A549 (cell line): ENCODE measurements at regions not wholly inside any gene's neighbourhood (a gene's known extent, or its start where the extent isn't known, plus 50 kb on each side); places are given as distances from the start of the nearest gene placed in this dataset.

Experiments
- ATAC-seq, 2 experiments: fragments of 200-7000 bp in 1 of 2; fragments of >200 bp in 1 of 2; cut with Nextera tagmentation in 1 of 2; cut with Tn5 transposase in 1 of 2; 3 replicates each; pipeline versions ENCODE4 v1.8.0 to v1.9.1; 2018 to 2020; ENCODE audit warnings: mild to moderate bottlenecking in 1 of 2, moderate library complexity in 1 of 2
- CTCF ChIA-PET: fragments of 300-600 bp; sonication (Branson Sonifier 250); formaldehyde crosslinking; extraction: SDS; loops from one replicate; lab custom pipeline; 2021; ENCODE audit warnings: antibody characterized with exemption, inconsistent platforms; lab: Yijun Ruan, JAX
- POLR2A ChIA-PET: fragments of 350-600 bp; formaldehyde crosslinking; extraction: SDS; loops from one replicate; lab custom pipeline; 2021; ENCODE audit warnings: antibody characterized with exemption, inconsistent platforms; lab: Yijun Ruan, JAX
- DNase-seq, 2 experiments: peaks; one replicate each; pipeline versions ENCODE4 v3.0.0 to v3.0.0-alpha.2; 2011 to 2016; ENCODE audit warnings: low read depth in 1 of 2, low spot score in 1 of 2
- FAIRE-seq: peaks from 2 replicates; lab custom pipeline; 2011; peaks lifted over from hg19 to GRCh38; lab: Jason Lieb, UNC
- H3K27ac ChIP-seq, 2 experiments: fragments of >200 bp; sonication (Bioruptor Twin); formaldehyde crosslinking; 3 replicates each; pipeline ENCODE4 v1.5.1; 2016 to 2017
- H3K4me1 ChIP-seq: fragments of >200 bp; sonication (Bioruptor Twin); formaldehyde crosslinking; 3 replicates; pipeline ENCODE4 v1.6.1; 2016
- H3K4me2 ChIP-seq: fragments of >200 bp; sonication (Bioruptor Twin); formaldehyde crosslinking; 3 replicates; pipeline ENCODE4 v1.6.1; 2016
- H3K4me3 ChIP-seq: fragments of >200 bp; sonication (Bioruptor Twin); formaldehyde crosslinking; 3 replicates; pipeline ENCODE4 v1.5.1; 2016
- H3K9me3 ChIP-seq: fragments of >200 bp; sonication (Bioruptor Twin); formaldehyde crosslinking; 3 replicates; pipeline ENCODE4 v1.6.1; 2016
- ATOH8 ChIP-seq: fragments of 250-450 bp; sonication (Bioruptor Pico); IDR thresholded peaks from 2 replicates; pipeline ENCODE4 v1.5.0; 2020; ENCODE audit warnings: low read depth, mild to moderate bottlenecking, moderate library complexity
- HEYL ChIP-seq: fragments of 250-450 bp; sonication (Bioruptor Pico); IDR thresholded peaks from 2 replicates; pipeline ENCODE4 v1.8.0; 2021; ENCODE audit warnings: mild to moderate bottlenecking, moderate library complexity
- HOXA7 ChIP-seq: fragments of 250-450 bp; sonication (Bioruptor Pico); IDR thresholded peaks from 2 replicates; pipeline ENCODE4 v1.5.0; 2020; ENCODE audit warnings: mild to moderate bottlenecking, moderate library complexity
- HOXB13 ChIP-seq: fragments of 250-450 bp; sonication (Bioruptor Pico); IDR thresholded peaks from 2 replicates; pipeline ENCODE4 v1.5.0; 2020; ENCODE audit warnings: low read depth, mild to moderate bottlenecking, moderate library complexity
- MAZ ChIP-seq: fragments of 150-350 bp; IDR thresholded peaks from 2 replicates; pipeline ENCODE4 v1.6.1; 2014; ENCODE audit warnings: antibody characterized with exemption, low read depth, low read length, borderline replicate concordance
- POLR2A ChIP-seq: IDR thresholded peaks from 2 replicates; pipeline ENCODE4 v1.6.1; 2012; ENCODE audit warnings: mild to moderate bottlenecking, low read length
- POLR2AphosphoS2 ChIP-seq: conservative IDR thresholded peaks from 2 replicates; pipeline ENCODE4 v1.6.1; 2012; ENCODE audit warnings: low read length, improper control_type of control experiment, inconsistent platforms
- REST ChIP-seq: fragments of 200-600 bp; sonication (generic); IDR thresholded peaks from 2 replicates; pipeline ENCODE4 v1.6.1; 2016; ENCODE audit warnings: antibody characterized with exemption, mild to moderate bottlenecking, moderate library complexity
- RFX5 ChIP-seq: fragments of 450-650 bp; IDR thresholded peaks from 2 replicates; pipeline ENCODE4 v1.7.1; 2014; ENCODE audit warnings: antibody characterized with exemption, mild to moderate bottlenecking, moderate library complexity
- RNF2 ChIP-seq: fragments of 200-600 bp; sonication (generic); IDR thresholded peaks from 2 replicates; pipeline ENCODE4 v1.6.1; 2016; ENCODE audit warnings: low read depth, mild to moderate bottlenecking, antibody characterized with exemption, moderate library complexity, borderline replicate concordance
- SREBF2 ChIP-seq: fragments of 450-650 bp; IDR thresholded peaks from 2 replicates; pipeline ENCODE4 v1.6.1; 2014; ENCODE audit warnings: mild to moderate bottlenecking, moderate library complexity
- ZNF302 ChIP-seq: fragments of 250-450 bp; sonication (Bioruptor Pico); IDR thresholded peaks from 2 replicates; pipeline ENCODE4 v1.9.0; 2021; ENCODE audit warnings: inconsistent platforms, mild to moderate bottlenecking, moderate library complexity
- WGBS: methylation state at CpG from one replicate; pipeline ENCODE4 v1.1.6; 2017; ENCODE audit errors: missing lambda C conversion rate; 5-methylcytosine and 5-hydroxymethylcytosine counted together
- TF ChIP-seq, protein P1 (sequence below): IDR thresholded peaks from 2 replicates; pipeline ENCODE4 v1.6.1; 2012
- TF ChIP-seq, protein P2 (sequence below): fragments of 150-350 bp; IDR thresholded peaks from 2 replicates; pipeline ENCODE4 v1.6.1; 2014; ENCODE audit warnings: low read depth, mild to moderate bottlenecking, low read length
- TF ChIP-seq, protein P3 (sequence below): fragments of >200 bp; sonication (Bioruptor Twin); formaldehyde crosslinking; IDR thresholded peaks from 2 replicates; pipeline ENCODE4 v1.6.1; 2016
- TF ChIP-seq, protein P4 (sequence below): fragments of >200 bp; sonication (Bioruptor Twin); formaldehyde crosslinking; IDR thresholded peaks from 3 replicates; pipeline ENCODE4 v1.5.1; 2016

DNA sequence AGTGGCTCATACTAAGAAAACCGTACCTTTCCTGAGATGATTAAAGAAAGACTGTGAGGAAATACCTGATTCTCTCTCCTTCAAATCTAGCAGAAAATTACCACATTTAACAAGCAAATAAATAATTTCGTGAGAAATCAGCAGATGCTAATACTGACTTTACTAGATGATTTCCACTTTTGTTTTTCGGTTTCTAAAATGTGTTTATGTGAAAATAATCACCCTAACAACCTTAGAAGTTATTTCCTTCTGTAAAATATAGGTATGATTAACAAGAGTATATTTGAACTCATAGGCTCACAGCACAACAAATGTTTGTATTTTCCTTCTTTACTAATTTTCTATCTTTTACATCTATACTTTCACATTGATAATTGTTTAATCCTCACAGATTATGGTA, 594.1 kb upstream of the FAM98A start:
- CTCF ChIA-PET, result no interaction called here
- TF ChIP-seq ZNF302 (CRISPR knock-in tag), result no peak
- TF ChIP-seq, all 56 proteins: peak for 0
- POLR2A ChIA-PET, result no interaction called here
- FAIRE-seq, result peak; percentile 36
- no peak for ATAC-seq
- Histone ChIP-seq H3K27ac (no peak overlapping the region), H3K9me3 (no peaks in the 10 kb centered on the region), H3K4me2 (no peak overlapping the region), H3K4me3 (no peak overlapping the region), H3K4me1 (no peaks in the 10 kb centered on the region)
- DNase-seq, result no peak
- WGBS, result 2% methylated on average over 3 of the region's 3 CpGs

DNA sequence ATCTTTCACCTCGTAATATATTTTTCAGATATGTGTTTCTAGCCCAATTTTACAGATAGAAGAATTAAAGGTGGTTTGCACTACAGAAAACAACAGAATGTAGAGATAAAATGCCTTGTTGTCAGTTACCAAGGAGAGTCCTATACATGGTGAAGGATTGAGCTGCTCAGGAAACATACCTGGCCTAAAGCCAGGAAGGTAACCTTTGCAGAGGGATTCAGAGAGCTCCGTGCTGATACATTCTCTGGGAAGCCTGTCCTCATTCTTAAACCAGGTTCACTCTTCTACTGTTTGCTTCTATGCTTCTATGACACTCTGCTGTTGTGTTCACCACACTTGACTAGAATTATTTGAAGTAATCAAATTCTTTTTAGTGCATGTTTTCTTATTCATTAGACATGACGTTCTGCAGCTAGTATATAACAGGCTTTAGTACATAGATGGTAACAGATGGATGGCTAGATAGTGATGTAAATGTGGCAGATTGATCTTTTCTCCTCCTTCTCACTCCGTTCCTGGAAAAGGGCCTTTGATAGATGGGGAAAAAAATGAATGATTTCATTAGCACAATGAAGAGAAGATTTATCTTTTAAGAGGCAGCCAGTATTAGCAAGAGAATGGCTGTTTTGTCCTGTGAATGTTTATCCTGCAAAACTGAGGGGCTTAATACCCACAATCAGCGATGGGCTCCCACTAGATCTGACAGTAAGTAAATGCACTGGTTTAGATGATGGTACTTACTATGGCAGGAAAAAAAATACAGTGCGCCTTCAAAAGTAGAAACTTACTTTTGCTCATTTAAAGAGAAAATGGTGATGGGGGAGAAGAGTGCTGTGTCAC, 589.6 kb upstream of the FAM98A start:
- ChIA-PET CTCF (no interaction called here), POLR2A (no interaction called here)
- ATAC-seq, result no peak
- TF ChIP-seq RNF2, result no peak
- TF ChIP-seq HOXB13, result no peak
- TF ChIP-seq, protein P1, sequence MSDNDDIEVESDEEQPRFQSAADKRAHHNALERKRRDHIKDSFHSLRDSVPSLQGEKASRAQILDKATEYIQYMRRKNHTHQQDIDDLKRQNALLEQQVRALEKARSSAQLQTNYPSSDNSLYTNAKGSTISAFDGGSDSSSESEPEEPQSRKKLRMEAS, result no peak
- TF ChIP-seq REST, result no peak
- TF ChIP-seq POLR2A, result no peak
- no peak for TF ChIP-seq RFX5
- TF ChIP-seq SREBF2, result no peak
- TF ChIP-seq, protein P2, sequence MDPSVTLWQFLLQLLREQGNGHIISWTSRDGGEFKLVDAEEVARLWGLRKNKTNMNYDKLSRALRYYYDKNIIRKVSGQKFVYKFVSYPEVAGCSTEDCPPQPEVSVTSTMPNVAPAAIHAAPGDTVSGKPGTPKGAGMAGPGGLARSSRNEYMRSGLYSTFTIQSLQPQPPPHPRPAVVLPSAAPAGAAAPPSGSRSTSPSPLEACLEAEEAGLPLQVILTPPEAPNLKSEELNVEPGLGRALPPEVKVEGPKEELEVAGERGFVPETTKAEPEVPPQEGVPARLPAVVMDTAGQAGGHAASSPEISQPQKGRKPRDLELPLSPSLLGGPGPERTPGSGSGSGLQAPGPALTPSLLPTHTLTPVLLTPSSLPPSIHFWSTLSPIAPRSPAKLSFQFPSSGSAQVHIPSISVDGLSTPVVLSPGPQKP, result no peak
- no peak for TF ChIP-seq MAZ
- TF ChIP-seq, protein P3, sequence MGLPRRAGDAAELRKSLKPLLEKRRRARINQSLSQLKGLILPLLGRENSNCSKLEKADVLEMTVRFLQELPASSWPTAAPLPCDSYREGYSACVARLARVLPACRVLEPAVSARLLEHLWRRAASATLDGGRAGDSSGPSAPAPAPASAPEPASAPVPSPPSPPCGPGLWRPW, result no peak
- no peak for TF ChIP-seq HOXA7 (CRISPR knock-in tag)
- TF ChIP-seq POLR2AphosphoS2, result no peak
- TF ChIP-seq, protein P4, sequence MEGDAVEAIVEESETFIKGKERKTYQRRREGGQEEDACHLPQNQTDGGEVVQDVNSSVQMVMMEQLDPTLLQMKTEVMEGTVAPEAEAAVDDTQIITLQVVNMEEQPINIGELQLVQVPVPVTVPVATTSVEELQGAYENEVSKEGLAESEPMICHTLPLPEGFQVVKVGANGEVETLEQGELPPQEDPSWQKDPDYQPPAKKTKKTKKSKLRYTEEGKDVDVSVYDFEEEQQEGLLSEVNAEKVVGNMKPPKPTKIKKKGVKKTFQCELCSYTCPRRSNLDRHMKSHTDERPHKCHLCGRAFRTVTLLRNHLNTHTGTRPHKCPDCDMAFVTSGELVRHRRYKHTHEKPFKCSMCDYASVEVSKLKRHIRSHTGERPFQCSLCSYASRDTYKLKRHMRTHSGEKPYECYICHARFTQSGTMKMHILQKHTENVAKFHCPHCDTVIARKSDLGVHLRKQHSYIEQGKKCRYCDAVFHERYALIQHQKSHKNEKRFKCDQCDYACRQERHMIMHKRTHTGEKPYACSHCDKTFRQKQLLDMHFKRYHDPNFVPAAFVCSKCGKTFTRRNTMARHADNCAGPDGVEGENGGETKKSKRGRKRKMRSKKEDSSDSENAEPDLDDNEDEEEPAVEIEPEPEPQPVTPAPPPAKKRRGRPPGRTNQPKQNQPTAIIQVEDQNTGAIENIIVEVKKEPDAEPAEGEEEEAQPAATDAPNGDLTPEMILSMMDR, result no peak
- no peak for TF ChIP-seq ATOH8 (CRISPR knock-in tag)
- no peak for TF ChIP-seq HEYL (CRISPR knock-in tag)
- DNase-seq, result no peak
- Histone ChIP-seq H3K4me3 (no peak overlapping the region), H3K4me1 (no peaks in the 10 kb centered on the region), H3K9me3 (no peaks in the 10 kb centered on the region), H3K27ac (no peak overlapping the region), H3K4me2 (no peak overlapping the region)
- FAIRE-seq, result no peak
- WGBS, result 10% methylated on average over 6 of the region's 6 CpGs
